NB4 (cell line): ENCODE measurements at regions not wholly inside any gene's neighbourhood (a gene's known extent, or its start where the extent isn't known, plus 50 kb on each side); places are given as distances from the start of the nearest gene placed in this dataset.

ENCODE experiments used
- DNase-seq: peaks from one replicate; pipeline ENCODE4 v3.0.0; 2010; ENCODE audit warnings: low read depth
- H3K4me3 ChIP-seq: one replicate; pipeline ENCODE4 v1.5.1; 2011; ENCODE audit warnings: mild to moderate bottlenecking, low read depth, low read length, moderate library complexity
- MYC ChIP-seq: IDR thresholded peaks from 2 replicates; pipeline ENCODE4 v1.6.1; 2011; ENCODE audit warnings: low read depth, low read length
- POLR2A ChIP-seq: IDR thresholded peaks from 2 replicates; pipeline ENCODE4 v1.6.1; 2011; ENCODE audit warnings: mild to moderate bottlenecking; ENCODE audit not compliant: insufficient read length; ENCODE audit errors: extremely low read depth
- TF ChIP-seq, protein P1 (sequence below): IDR thresholded peaks from 2 replicates; pipeline ENCODE4 v1.6.1; 2011; ENCODE audit warnings: low read depth, low read length
- TF ChIP-seq, protein P2 (sequence below): IDR thresholded peaks from one replicate; pipeline ENCODE4 v1.5.1; 2012; ENCODE audit warnings: low read depth, low read length

DNA sequence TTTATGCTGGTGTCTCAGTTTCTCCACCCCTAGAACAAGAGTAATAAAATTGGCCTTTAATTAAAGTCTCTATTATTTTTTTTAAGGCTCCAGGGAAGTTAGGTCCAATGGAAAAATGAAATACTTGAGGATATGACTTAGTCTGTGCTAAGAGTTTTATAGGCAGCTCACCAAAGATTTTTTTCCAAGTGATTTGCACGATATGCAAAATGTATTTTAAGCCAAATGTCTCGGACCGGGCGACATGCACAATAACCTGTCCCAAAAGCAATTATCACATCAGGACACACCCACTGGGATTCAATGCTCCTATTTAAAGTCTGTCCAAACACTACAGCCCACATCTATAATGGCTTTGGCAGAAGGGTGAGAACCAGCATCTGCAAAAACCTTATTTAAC, 136.1 kb upstream of the ANKH start:
- no peak overlapping the region for H3K4me3 ChIP-seq
- no peak for DNase-seq
- TF ChIP-seq, protein P1, sequence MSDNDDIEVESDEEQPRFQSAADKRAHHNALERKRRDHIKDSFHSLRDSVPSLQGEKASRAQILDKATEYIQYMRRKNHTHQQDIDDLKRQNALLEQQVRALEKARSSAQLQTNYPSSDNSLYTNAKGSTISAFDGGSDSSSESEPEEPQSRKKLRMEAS, result no peak
- TF ChIP-seq POLR2A (no peak), MYC (no peak)
- TF ChIP-seq, protein P2, sequence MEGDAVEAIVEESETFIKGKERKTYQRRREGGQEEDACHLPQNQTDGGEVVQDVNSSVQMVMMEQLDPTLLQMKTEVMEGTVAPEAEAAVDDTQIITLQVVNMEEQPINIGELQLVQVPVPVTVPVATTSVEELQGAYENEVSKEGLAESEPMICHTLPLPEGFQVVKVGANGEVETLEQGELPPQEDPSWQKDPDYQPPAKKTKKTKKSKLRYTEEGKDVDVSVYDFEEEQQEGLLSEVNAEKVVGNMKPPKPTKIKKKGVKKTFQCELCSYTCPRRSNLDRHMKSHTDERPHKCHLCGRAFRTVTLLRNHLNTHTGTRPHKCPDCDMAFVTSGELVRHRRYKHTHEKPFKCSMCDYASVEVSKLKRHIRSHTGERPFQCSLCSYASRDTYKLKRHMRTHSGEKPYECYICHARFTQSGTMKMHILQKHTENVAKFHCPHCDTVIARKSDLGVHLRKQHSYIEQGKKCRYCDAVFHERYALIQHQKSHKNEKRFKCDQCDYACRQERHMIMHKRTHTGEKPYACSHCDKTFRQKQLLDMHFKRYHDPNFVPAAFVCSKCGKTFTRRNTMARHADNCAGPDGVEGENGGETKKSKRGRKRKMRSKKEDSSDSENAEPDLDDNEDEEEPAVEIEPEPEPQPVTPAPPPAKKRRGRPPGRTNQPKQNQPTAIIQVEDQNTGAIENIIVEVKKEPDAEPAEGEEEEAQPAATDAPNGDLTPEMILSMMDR, result no peak

DNA sequence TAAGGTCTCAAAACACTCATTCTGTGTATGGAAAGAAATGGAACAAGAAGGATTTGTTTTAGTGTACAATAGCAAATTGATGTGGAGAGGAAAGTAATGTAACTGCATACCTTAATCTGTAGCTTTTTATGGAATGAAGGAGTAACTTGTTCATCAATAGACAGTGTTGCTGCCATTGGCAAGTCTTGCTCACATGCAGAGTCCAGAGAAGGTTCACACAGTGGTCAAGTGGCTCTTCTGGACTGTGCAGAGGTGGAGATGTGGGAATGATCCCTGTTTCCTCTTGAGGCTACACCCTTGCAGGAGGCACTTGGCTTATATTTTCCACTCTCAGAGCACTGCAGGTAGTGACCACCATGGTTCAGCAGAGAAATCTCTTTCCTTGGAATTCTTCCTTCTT, 132.9 kb upstream of the ANKH start:
- DNase-seq, result no peak
- H3K4me3 ChIP-seq, result no peak overlapping the region
- TF ChIP-seq, protein P2, result no peak
- TF ChIP-seq MYC (no peak), POLR2A (no peak)
- TF ChIP-seq, protein P1, result no peak

DNA sequence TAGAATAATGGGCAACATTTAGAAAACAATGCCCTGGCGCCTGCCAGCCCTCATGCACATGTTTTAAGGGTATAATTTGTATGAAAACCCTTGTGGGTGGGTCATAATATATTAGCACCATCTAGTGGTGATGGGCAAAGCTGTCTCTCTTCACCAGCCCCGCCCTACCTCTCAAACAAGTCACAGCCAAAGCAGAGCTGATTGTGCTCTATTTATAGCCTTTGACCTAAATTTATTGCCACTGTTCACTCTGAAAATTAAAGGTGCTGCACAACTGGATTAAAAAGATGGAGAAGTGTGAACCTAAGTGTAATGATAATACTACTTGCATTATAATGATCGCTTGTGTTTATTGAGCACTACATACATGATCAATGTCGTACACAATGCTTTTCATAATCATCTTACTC, 131.9 kb upstream of the ANKH start:
- no peak overlapping the region for H3K4me3 ChIP-seq
- peak; percentile 81 for DNase-seq
- TF ChIP-seq, protein P2, result peak; percentile 81
- TF ChIP-seq MYC, result peak; percentile 93
- TF ChIP-seq, protein P1, result peak; percentile 89
- TF ChIP-seq POLR2A, result no peak

DNA sequence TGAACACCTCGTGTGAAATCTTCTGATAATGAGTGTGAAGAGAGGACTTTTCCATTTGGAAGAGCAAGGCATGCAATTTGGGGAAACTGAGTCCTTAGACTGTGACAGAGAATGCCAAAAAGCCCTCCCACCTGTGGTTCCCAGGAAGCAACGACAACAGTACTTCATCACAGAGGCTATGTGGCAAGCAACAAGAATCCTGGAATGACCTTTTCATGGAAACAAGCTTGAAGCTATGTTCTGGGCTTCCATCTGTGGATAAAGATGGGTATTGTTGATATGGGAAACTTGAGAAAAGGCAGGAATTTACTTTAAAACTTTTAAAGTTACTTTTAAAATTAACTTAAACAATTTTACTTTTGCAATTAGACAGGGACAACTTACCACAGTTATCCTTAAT, 131.2 kb upstream of the ANKH start:
- TF ChIP-seq, protein P2, result no peak
- TF ChIP-seq, protein P1, result no peak
- no peak for TF ChIP-seq MYC
- no peak for TF ChIP-seq POLR2A
- no peak for DNase-seq
- no peak overlapping the region for H3K4me3 ChIP-seq

DNA sequence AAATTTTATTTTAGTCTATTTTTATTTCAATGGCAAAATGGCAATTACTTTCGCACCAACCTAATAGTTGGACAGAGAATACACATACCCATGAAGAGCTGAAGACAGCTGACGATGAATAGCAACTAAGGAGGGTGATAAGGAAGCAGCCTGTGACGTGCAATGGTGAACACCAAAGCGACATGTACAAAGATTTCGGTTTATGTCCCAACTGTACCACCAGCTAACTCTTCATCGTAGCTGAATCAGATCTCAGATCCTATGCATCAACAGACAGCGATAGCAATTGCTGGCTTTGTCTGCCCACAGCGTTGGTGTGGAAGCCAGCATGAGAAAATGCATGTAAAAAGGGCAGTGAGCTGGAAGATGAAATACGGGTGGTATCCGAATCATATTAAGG, 130.6 kb upstream of the ANKH start:
- TF ChIP-seq POLR2A (no peak), MYC (no peak)
- TF ChIP-seq, protein P1, result no peak
- TF ChIP-seq, protein P2, result no peak
- peak overlapping the region; percentile 22 for H3K4me3 ChIP-seq
- peak; percentile 88 for DNase-seq

DNA sequence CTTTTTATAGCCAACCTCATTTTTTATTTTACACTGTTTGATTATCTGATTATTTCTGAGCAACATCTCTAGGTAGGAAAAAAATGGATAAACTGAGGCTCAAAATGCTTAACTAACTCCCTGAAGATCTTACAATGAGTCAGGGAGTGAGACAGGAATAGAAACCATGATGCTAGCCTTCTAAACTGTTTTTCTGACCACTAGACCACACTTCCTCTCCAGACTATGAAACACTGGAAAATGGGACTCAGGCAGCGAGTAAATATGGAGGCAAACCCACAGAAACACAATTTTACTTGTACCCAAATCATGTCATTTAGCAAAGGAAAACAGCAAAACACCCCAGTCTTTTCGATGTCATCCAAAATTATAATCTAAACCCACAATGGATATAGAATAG, 129.9 kb upstream of the ANKH start:
- H3K4me3 ChIP-seq, result no peak overlapping the region
- TF ChIP-seq, protein P1, result no peak
- TF ChIP-seq, protein P2, result no peak
- no peak for TF ChIP-seq POLR2A
- no peak for TF ChIP-seq MYC
- DNase-seq, result peak; percentile 68
